Stimulated activated CD8-positive, alpha-beta memory T cell treated with anti-CD3 and anti-CD28 coated beads, Interleukin-4, amount 100 ng/mL, for 4 hours (primary cell): ENCODE measurements at regions not wholly inside any gene's neighbourhood (a gene's known extent, or its start where the extent isn't known, plus 50 kb on each side); places are given as distances from the start of the nearest gene placed in this dataset.

ENCODE experiments used
- DNase-seq, 2 donors: peaks; one replicate each; pipeline ENCODE4 v3.0.0-alpha.2; 2020; ENCODE audit warnings: low read depth in 2 of 2, low spot score in 1 of 2

- DNase-seq = no peak
Observed at GRCh38 chr15:39198044-39199000, 382.6 kb upstream of the THBS1 start.

- DNase-seq = no peak
Observed at GRCh38 chr15:39199076-39199475, 381.8 kb upstream of the THBS1 start.

- no peak for DNase-seq
Observed at GRCh38 chr15:39200586-39200985, 380.3 kb upstream of the THBS1 start.

- no peak for DNase-seq
Observed at GRCh38 chr15:39202641-39203040, 378.2 kb upstream of the THBS1 start.

GRCh38 chr15:39204031-39204430 lies 376.8 kb upstream of the THBS1 start:
- no peak for DNase-seq

GRCh38 chr15:39205081-39205480 lies 375.8 kb upstream of the THBS1 start:
- no peak for DNase-seq

- DNase-seq = no peak
Observed at GRCh38 chr15:39205506-39206371, 375.1 kb upstream of the THBS1 start.

- no peak for DNase-seq
Observed at GRCh38 chr15:39207532-39208115, 373.3 kb upstream of the THBS1 start.

- DNase-seq = no peak
Observed at GRCh38 chr15:39208187-39208586, 372.7 kb upstream of the THBS1 start.

GRCh38 chr15:39209548-39210211 lies 371.2 kb upstream of the THBS1 start:
- DNase-seq = no peak

- DNase-seq = no peak
Observed at GRCh38 chr15:39211108-39211979, 369.5 kb upstream of the THBS1 start.

GRCh38 chr15:39213385-39213840 lies 367.5 kb upstream of the THBS1 start:
- DNase-seq = no peak

- no peak for DNase-seq
Observed at GRCh38 chr15:39215015-39215414, 365.9 kb upstream of the THBS1 start.

GRCh38 chr15:39216816-39217215 lies 364.1 kb upstream of the THBS1 start:
- no peak for DNase-seq

- no peak for DNase-seq
Observed at GRCh38 chr15:39219608-39220007, 361.3 kb upstream of the THBS1 start.

GRCh38 chr15:39226169-39226937 lies 354.5 kb upstream of the THBS1 start:
- no peak for DNase-seq

- no peak for DNase-seq
Observed at GRCh38 chr15:39227001-39227400, 353.9 kb upstream of the THBS1 start.

GRCh38 chr15:39228889-39229288 lies 352.0 kb upstream of the THBS1 start:
- DNase-seq = no peak

- DNase-seq = no peak
Observed at GRCh38 chr15:39230205-39230907, 350.5 kb upstream of the THBS1 start.
